ENCODE measurements at regions not wholly inside any gene's neighbourhood (a gene's known extent, or its start where the extent isn't known, plus 50 kb on each side); places are given as distances from the start of the nearest gene placed in this dataset.

GRCh38 chr7:9983048-9983447 lies 990.6 kb upstream of the PHF14 start:
- Histone ChIP-seq H3K27ac (ENCODE audit: insufficient read depth, low read length) (no peak overlapping the region), H3K79me1 (ENCODE audit: low read depth in 1 of 2, low read length in 2 of 2) (no peaks in the 10 kb centered on the region), H3K27me3 (ENCODE audit: control insufficient read depth, insufficient read depth, low read length) (no peaks in the 10 kb centered on the region), H2BK15ac (ENCODE audit: low read depth, low read length) (no peak overlapping the region), H2AFZ (replicated peaks; ENCODE audit: low read length, poor library complexity) (no peak overlapping the region), H3K23ac (ENCODE audit: low read depth, low read length) (no peak overlapping the region), H3K4me1 (ENCODE audit: control insufficient read depth, insufficient read depth, low read length) (no peaks in the 10 kb centered on the region), H3K4me2 (ENCODE audit: low read depth, low read length) (no peak overlapping the region), H3K14ac (replicated peaks; ENCODE audit: low read depth, low read length) (no peak overlapping the region), H3K4me3 (ENCODE audit: insufficient read depth, low read depth, low read length) (no peak overlapping the region), H2AK5ac (ENCODE audit: low read depth, low read length) (no peak overlapping the region), H3K4ac (ENCODE audit: low read depth, low read length) (no peak overlapping the region), H4K20me1 (ENCODE audit: insufficient read depth, low read length) (no peaks in the 10 kb centered on the region), H4K91ac (ENCODE audit: insufficient read depth, low read depth, low read length) (no peak overlapping the region), H2BK120ac (ENCODE audit: low read depth, low read length) (no peak overlapping the region), H3K9me3 (ENCODE audit: control insufficient read depth, insufficient read depth, low read length) (peaks cover 5% of the 10 kb centered on the region; the same call in 1 of the 2 replicates), H3K56ac (ENCODE audit: extremely low read depth, insufficient read depth, low read length) (no peak overlapping the region), H4K8ac (ENCODE audit: low read depth in 2 of 2, low read length in 2 of 2) (no peak overlapping the region), H3K18ac (ENCODE audit: low read depth, low read length) (no peak overlapping the region), H2AK9ac (replicated peaks; ENCODE audit: low read depth, low read length, poor library complexity) (no peak overlapping the region), H4K5ac (ENCODE audit: low read depth, low read length) (no peak overlapping the region), H2BK20ac (ENCODE audit: low read depth, low read length) (no peak overlapping the region), H2BK5ac (ENCODE audit: low read depth, low read length, poor library complexity, severe bottlenecking) (no peak overlapping the region), H3K9ac (ENCODE audit: low read depth, low read length) (no peak overlapping the region), H3K9me1 (ENCODE audit: insufficient read depth, low read length) (no peaks in the 10 kb centered on the region), H3K36me3 (ENCODE audit: control insufficient read depth, insufficient read depth, low read length) (no peaks in the 10 kb centered on the region)
- WGBS, 2 experiments (ENCODE audit: extremely low coverage in 2 of 2, insufficient read length in 1 of 2), result no CpG with 5 or more reads among the region's 5 CpGs
- dilution Hi-C loops (cut with HindIII; ENCODE audit: low sequenced_read_pairs, unreplicated experiment) (no loop called here), intact Hi-C loops (cut with micrococcal nuclease) (no loop called here), in situ Hi-C loops (cut with MboI; ENCODE audit: low sequenced_read_pairs) (no loop called here)
- TF ChIP-seq RFX5 (IDR thresholded peaks at IDR 0.05; ENCODE audit: low read depth, low read length), result no peak
- no peak for TF ChIP-seq MAFK (IDR thresholded peaks at IDR 0.05; ENCODE audit: low read depth, low read length)
- TF ChIP-seq RCOR1 (IDR thresholded peaks at IDR 0.05; ENCODE audit: insufficient replicate concordance, low read length), result no peak
- TF ChIP-seq CEBPB (IDR thresholded peaks at IDR 0.05; ENCODE audit: low read depth, low read length), result no peak
- TF ChIP-seq ELK1 (IDR thresholded peaks at IDR 0.05; ENCODE audit: borderline replicate concordance, low read depth, low read length), result no peak
- no TSS peak for BruUV-seq (replicated peaks)
- no peak for DNase-seq
- ChIA-PET POLR2A (ENCODE audit: unreplicated experiment) (no interaction called here), CTCF (no interaction called here)
- ATAC-seq (ENCODE audit: low read depth), result no peak

Data from IMR-90 (cell line).